HEK293 (cell line): ENCODE measurements at regions not wholly inside any gene's neighbourhood (a gene's known extent, or its start where the extent isn't known, plus 50 kb on each side); places are given as distances from the start of the nearest gene placed in this dataset.

Source experiments
- CTCF ChIA-PET: fragments of 350-600 bp; formaldehyde crosslinking; extraction: SDS; loops from one replicate; lab custom pipeline; 2021; ENCODE audit warnings: antibody characterized with exemption; lab: Yijun Ruan, JAX
- POLR2A ChIA-PET: fragments of 300-600 bp; formaldehyde crosslinking; extraction: SDS; loops from one replicate; lab custom pipeline; 2020; ENCODE audit warnings: antibody characterized with exemption, inconsistent platforms; lab: Yijun Ruan, JAX
- H3K27ac ChIP-seq: fragments of 200-500 bp; sonication (Bioruptor generic); 2 replicates; pipeline ENCODE4 v1.5.1; 2014; ENCODE audit warnings: low read depth, low read length, control low read depth, inconsistent platforms; ENCODE audit errors: extremely low read depth
- H3K36me3 ChIP-seq, 2 experiments: fragments of 200-500 bp in 1 of 2; sonication (Bioruptor generic) in 1 of 2; 1 replicate in 1 of 2; 2 replicates in 1 of 2; pipeline ENCODE4 v1.5.1; 2014 to 2017; ENCODE audit warnings: inconsistent platforms in 2 of 2, low read length in 2 of 2; ENCODE audit not compliant: control insufficient read depth in 2 of 2, insufficient read depth in 1 of 2
- H3K4me1 ChIP-seq: fragments of 200-500 bp; sonication (Bioruptor generic); 2 replicates; pipeline ENCODE4 v1.5.1; 2014; ENCODE audit warnings: mild to moderate bottlenecking, low read length, inconsistent platforms; ENCODE audit not compliant: control insufficient read depth, insufficient read depth
- H3K4me3 ChIP-seq: 2 replicates; pipeline ENCODE4 v1.5.1; 2011; ENCODE audit warnings: low read depth, mild to moderate bottlenecking, control low read depth, low read length, moderate library complexity
- H3K9me3 ChIP-seq: fragments of 200-500 bp; sonication (Bioruptor generic); 2 replicates; pipeline ENCODE4 v1.5.1; 2014; ENCODE audit warnings: low read depth, low read length, inconsistent platforms; ENCODE audit not compliant: control insufficient read depth, insufficient read depth
- IKZF3 ChIP-seq: fragments of 450-650 bp; IDR thresholded peaks from 2 replicates; pipeline ENCODE4 v1.5.0; 2018; ENCODE audit warnings: missing biosample characterization, mild to moderate bottlenecking, missing genetic modification characterization, moderate library complexity
- KLF1 ChIP-seq: fragments of 450-650 bp; formaldehyde crosslinking; IDR thresholded peaks from 2 replicates; pipeline ENCODE4 v1.5.1; 2016; ENCODE audit warnings: missing biosample characterization, missing genetic modification characterization
- OSR2 ChIP-seq: fragments of 450-650 bp; formaldehyde crosslinking; IDR thresholded peaks from 2 replicates; pipeline ENCODE4 v1.5.1; 2016; ENCODE audit warnings: missing biosample characterization, missing genetic modification characterization
- PRDM2 ChIP-seq: fragments of 450-650 bp; formaldehyde crosslinking; IDR thresholded peaks from 2 replicates; pipeline ENCODE4 v1.5.1; 2016; ENCODE audit warnings: missing biosample characterization, missing genetic modification characterization, borderline replicate concordance
- ZBTB20 ChIP-seq: fragments of 450-650 bp; formaldehyde crosslinking; IDR thresholded peaks from 2 replicates; pipeline ENCODE4 v1.5.1; 2016; ENCODE audit warnings: missing biosample characterization, missing genetic modification characterization
- ZBTB7A ChIP-seq: fragments of 450-650 bp; formaldehyde crosslinking; IDR thresholded peaks from 2 replicates; pipeline ENCODE4 v1.5.1; 2016; ENCODE audit warnings: low read depth, missing biosample characterization, missing genetic modification characterization
- ZBTB8A ChIP-seq: fragments of 450-650 bp; formaldehyde crosslinking; IDR thresholded peaks from 2 replicates; pipeline ENCODE4 v1.5.1; 2016; ENCODE audit warnings: missing biosample characterization, missing genetic modification characterization
- ZNF10 ChIP-seq: fragments of 450-650 bp; formaldehyde crosslinking; IDR thresholded peaks from 2 replicates; pipeline ENCODE4 v1.5.1; 2017; ENCODE audit warnings: missing biosample characterization, missing genetic modification characterization
- ZNF138 ChIP-seq: fragments of 450-650 bp; formaldehyde crosslinking; IDR thresholded peaks from 2 replicates; pipeline ENCODE4 v1.5.1; 2016; ENCODE audit warnings: missing biosample characterization, missing genetic modification characterization, borderline replicate concordance
- ZNF140 ChIP-seq: fragments of 450-650 bp; formaldehyde crosslinking; IDR thresholded peaks from 2 replicates; pipeline ENCODE4 v1.5.1; 2016; ENCODE audit warnings: missing biosample characterization, missing genetic modification characterization
- ZNF175 ChIP-seq: fragments of 450-650 bp; formaldehyde crosslinking; IDR thresholded peaks from 2 replicates; pipeline ENCODE4 v1.5.1; 2016; ENCODE audit warnings: missing biosample characterization, missing genetic modification characterization
- ZNF302 ChIP-seq: fragments of 450-650 bp; formaldehyde crosslinking; IDR thresholded peaks from 2 replicates; pipeline ENCODE4 v1.5.1; 2016; ENCODE audit warnings: missing biosample characterization, missing genetic modification characterization, low read depth
- ZNF404 ChIP-seq: fragments of 450-650 bp; formaldehyde crosslinking; IDR thresholded peaks from 2 replicates; pipeline ENCODE4 v1.5.1; 2017; ENCODE audit warnings: missing biosample characterization, missing genetic modification characterization
- ZNF510 ChIP-seq: fragments of 450-650 bp; formaldehyde crosslinking; IDR thresholded peaks from 2 replicates; pipeline ENCODE4 v1.5.1; 2018; ENCODE audit warnings: mild to moderate bottlenecking, missing genetic modification characterization, missing biosample characterization; ENCODE audit not compliant: insufficient replicate concordance
- ZNF555 ChIP-seq: fragments of 450-650 bp; formaldehyde crosslinking; conservative IDR thresholded peaks from 2 replicates; pipeline ENCODE4 v1.5.1; 2017; ENCODE audit warnings: missing biosample characterization, mild to moderate bottlenecking, missing genetic modification characterization, inconsistent platforms
- ZNF571 ChIP-seq: fragments of 450-650 bp; formaldehyde crosslinking; IDR thresholded peaks from 2 replicates; pipeline ENCODE4 v1.5.0; 2017; ENCODE audit warnings: missing biosample characterization, missing genetic modification characterization
- ZNF610 ChIP-seq: fragments of 450-650 bp; formaldehyde crosslinking; IDR thresholded peaks from 2 replicates; pipeline ENCODE4 v1.5.1; 2016; ENCODE audit warnings: missing biosample characterization, missing genetic modification characterization, borderline replicate concordance
- ZNF623 ChIP-seq: fragments of 450-650 bp; formaldehyde crosslinking; IDR thresholded peaks from 2 replicates; pipeline ENCODE4 v1.5.1; 2016; ENCODE audit warnings: missing biosample characterization, missing genetic modification characterization
- ZSCAN4 ChIP-seq: fragments of 450-650 bp; formaldehyde crosslinking; IDR thresholded peaks from 2 replicates; pipeline ENCODE4 v1.5.1; 2017; ENCODE audit warnings: missing biosample characterization, missing genetic modification characterization
- ZXDB ChIP-seq: fragments of 450-650 bp; formaldehyde crosslinking; IDR thresholded peaks from 2 replicates; pipeline ENCODE4 v1.5.1; 2016; ENCODE audit warnings: missing biosample characterization, missing genetic modification characterization
- TF ChIP-seq, protein P1 (sequence below): fragments of 450-650 bp; formaldehyde crosslinking; IDR thresholded peaks from 2 replicates; pipeline ENCODE4 v1.5.1; 2016; ENCODE audit warnings: missing biosample characterization, missing genetic modification characterization
- TF ChIP-seq, protein P2 (sequence below): fragments of 450-650 bp; formaldehyde crosslinking; IDR thresholded peaks from 2 replicates; pipeline ENCODE4 v1.5.1; 2017; ENCODE audit warnings: missing biosample characterization, missing genetic modification characterization

DNA sequence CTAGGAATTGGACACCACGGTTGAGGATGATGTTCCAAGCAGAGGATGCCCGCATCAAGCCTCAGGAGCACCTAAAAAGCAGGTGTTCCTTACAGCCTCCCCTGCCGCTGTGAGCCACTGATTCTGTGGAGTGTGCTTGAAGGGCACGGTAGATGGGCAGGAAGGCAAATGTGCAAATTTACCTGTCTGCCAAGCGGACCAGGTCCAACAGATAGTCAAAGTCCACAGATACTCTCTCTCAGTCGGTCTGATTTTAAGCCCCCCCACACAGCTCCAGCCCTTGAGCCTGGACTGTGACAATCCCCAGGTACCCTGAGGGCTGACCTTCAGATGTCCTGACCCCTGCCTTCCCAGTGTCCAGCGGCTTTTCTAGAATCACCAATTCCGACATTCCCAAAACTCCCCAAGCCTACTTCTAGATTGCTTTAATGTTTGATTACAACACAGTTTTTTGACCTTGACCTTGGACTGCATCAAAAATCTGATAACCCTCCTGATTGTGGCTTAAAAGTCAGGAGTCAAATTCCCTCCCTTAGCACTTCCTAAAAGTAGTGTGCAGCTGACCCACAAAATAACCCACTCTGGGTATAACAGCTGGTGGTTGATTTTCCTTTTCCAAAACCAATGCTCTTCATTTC is 208.8 kb upstream of the NCKAP5 start:
- H3K4me3 ChIP-seq = no peak overlapping the region
- H3K36me3 ChIP-seq = no peaks in the 10 kb centered on the region
- POLR2A ChIA-PET = interaction anchor here (0.5 kb wide), 1 partner anchor 510 kb away, joined by 3 read pairs; no protein-coding TSS in a partner anchor
- TF ChIP-seq ZNF140 (tag by site-specific recombination) (no peak), ZNF302 (tag by site-specific recombination) (no peak)
- CTCF ChIA-PET = interaction anchor here (0.9 to 1.5 kb wide), 3 partner anchors 67 to 321 kb away, joined by 4 to 7 read pairs (median 6); no protein-coding TSS in a partner anchor
- no peaks in the 10 kb centered on the region for H3K9me3 ChIP-seq
- H3K4me1 ChIP-seq = peaks cover 9% of the 10 kb centered on the region
- H3K27ac ChIP-seq = no peak overlapping the region

DNA sequence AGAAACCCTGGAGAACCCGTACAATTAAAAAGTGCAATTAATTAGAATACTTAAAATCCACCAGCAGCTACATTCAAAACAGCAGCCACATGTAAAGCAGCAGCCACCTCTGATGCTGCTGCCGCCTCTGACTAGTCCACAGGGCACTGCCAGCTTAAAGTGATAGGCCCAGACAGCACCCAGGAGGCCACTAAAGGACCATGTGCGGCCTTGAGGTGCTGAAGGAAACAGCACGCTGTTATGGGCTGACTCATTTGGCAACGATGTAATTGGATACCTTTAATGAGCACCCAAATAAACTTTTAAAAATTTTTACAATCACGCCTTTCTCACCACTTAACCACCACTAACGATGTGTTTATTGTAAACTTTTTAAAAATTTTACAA is 209.3 kb upstream of the NCKAP5 start:
- no peaks in the 10 kb centered on the region for H3K36me3 ChIP-seq
- CTCF ChIA-PET = interaction anchor here (0.9 to 1.5 kb wide), 3 partner anchors 66 to 322 kb away, joined by 4 to 7 read pairs (median 6); no protein-coding TSS in a partner anchor
- H3K4me3 ChIP-seq = no peak overlapping the region
- POLR2A ChIA-PET = interaction anchor here (0.5 kb wide), 1 partner anchor 511 kb away, joined by 3 read pairs; no protein-coding TSS in a partner anchor
- peaks cover 9% of the 10 kb centered on the region for H3K4me1 ChIP-seq
- H3K27ac ChIP-seq = no peak overlapping the region
- no peaks in the 10 kb centered on the region for H3K9me3 ChIP-seq
- TF ChIP-seq, protein P1, sequence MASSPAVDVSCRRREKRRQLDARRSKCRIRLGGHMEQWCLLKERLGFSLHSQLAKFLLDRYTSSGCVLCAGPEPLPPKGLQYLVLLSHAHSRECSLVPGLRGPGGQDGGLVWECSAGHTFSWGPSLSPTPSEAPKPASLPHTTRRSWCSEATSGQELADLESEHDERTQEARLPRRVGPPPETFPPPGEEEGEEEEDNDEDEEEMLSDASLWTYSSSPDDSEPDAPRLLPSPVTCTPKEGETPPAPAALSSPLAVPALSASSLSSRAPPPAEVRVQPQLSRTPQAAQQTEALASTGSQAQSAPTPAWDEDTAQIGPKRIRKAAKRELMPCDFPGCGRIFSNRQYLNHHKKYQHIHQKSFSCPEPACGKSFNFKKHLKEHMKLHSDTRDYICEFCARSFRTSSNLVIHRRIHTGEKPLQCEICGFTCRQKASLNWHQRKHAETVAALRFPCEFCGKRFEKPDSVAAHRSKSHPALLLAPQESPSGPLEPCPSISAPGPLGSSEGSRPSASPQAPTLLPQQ (tag by site-specific recombination) = 0 out of 2 replicates have a peak, but pooled peaks have one; percentile 55
- TF ChIP-seq PRDM2 (tag by site-specific recombination) (no peak), ZNF404 (tag by site-specific recombination) (no peak), ZNF555 (no peak), ZBTB8A (peak; percentile 45; the same call in 1 of the 2 replicates), IKZF3 (tag by site-specific recombination) (no peak), ZNF623 (tag by site-specific recombination) (no peak), ZNF10 (0 out of 2 replicates have a peak, but pooled peaks have one; percentile 37), ZNF302 (tag by site-specific recombination) (no peak), ZBTB7A (tag by site-specific recombination) (no peak), ZNF571 (tag by site-specific recombination) (no peak), OSR2 (tag by site-specific recombination) (peak; percentile 69), ZSCAN4 (tag by site-specific recombination) (no peak), ZNF138 (tag by site-specific recombination) (no peak), ZNF175 (no peak), ZXDB (peak; percentile 30; the same call in 1 of the 2 replicates), KLF1 (tag by site-specific recombination) (no peak), ZNF510 (tag by site-specific recombination) (no peak), ZBTB20 (tag by site-specific recombination) (no peak), ZNF610 (no peak)
- TF ChIP-seq, protein P2, sequence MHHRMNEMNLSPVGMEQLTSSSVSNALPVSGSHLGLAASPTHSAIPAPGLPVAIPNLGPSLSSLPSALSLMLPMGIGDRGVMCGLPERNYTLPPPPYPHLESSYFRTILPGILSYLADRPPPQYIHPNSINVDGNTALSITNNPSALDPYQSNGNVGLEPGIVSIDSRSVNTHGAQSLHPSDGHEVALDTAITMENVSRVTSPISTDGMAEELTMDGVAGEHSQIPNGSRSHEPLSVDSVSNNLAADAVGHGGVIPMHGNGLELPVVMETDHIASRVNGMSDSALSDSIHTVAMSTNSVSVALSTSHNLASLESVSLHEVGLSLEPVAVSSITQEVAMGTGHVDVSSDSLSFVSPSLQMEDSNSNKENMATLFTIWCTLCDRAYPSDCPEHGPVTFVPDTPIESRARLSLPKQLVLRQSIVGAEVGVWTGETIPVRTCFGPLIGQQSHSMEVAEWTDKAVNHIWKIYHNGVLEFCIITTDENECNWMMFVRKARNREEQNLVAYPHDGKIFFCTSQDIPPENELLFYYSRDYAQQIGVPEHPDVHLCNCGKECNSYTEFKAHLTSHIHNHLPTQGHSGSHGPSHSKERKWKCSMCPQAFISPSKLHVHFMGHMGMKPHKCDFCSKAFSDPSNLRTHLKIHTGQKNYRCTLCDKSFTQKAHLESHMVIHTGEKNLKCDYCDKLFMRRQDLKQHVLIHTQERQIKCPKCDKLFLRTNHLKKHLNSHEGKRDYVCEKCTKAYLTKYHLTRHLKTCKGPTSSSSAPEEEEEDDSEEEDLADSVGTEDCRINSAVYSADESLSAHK (tag by site-specific recombination) = peak; percentile 44; the same call in 1 of the 2 replicates
